ENCODE measurements at regions not wholly inside any gene's neighbourhood (a gene's known extent, or its start where the extent isn't known, plus 50 kb on each side); places are given as distances from the start of the nearest gene placed in this dataset.

DNA sequence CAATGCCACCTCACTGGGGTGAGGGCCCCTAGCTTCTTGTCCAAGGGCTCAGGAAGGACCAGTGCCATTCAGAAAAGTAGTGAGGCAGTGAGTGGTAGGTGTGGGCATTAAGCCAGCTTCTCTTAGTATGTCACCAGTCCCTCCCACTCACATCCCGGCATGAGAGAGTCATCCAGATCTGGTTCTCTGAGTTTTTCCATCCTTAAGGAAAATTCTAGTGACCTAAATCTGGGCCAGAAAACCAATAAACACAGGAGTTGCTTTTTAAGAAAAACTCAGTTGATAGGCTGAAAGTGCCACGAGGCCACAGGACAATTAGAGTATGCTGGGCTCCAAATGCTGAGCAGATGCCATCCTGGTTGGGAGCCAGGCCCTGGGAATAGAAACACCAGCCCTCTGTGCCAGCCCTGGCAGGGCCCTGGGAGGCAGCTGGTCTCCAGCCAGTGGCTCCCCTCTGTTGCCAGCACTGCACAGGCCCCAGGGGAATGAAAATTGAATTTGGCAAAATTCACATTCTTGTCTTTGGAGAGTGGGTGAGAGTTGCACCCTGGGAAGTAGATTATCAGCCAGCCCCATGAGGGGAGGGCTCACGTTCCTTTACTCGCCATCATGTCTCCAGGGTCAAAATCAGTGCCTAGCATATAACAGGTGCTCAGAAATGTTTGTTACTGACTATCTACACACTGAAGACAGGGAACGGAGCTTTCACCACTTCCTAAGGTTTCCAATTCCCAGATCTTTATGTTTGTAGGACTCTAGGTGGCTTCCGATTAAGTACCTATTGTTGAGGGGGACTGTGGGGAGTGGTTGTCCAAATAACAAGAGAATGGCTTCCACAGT, 52.8 kb downstream of the FAM43A start:
- intact Hi-C loops (cut with DNase I; ENCODE audit: low total_unique reads) (no loop called here), in situ Hi-C loops (cut with MboI; ENCODE audit: low pct_ligation_motif_present in 1 of 4, low pct_unique_long_range_greater_than_20kb in 1 of 4, low sequenced_read_pairs in 3 of 4) (no loop called here)
- Histone ChIP-seq H3K4me1 (peaks cover 0 to 8% (median 0%) of the 10 kb centered on the region in 4 donors), H3K9me3 (peaks cover 0 to 8% of the 10 kb centered on the region in 2 donors), H3K27me3 (peaks cover 3% of the 10 kb centered on the region), H3K4me3 (no peak overlapping the region), H3K27ac (no peak overlapping the region), H3K36me3 (no peaks in the 10 kb centered on the region)
- TF ChIP-seq POLR2A (IDR thresholded peaks at IDR 0.05) = no peak
- no peak for TF ChIP-seq POLR2AphosphoS5 (IDR thresholded peaks at IDR 0.05)
- TF ChIP-seq, protein P1, sequence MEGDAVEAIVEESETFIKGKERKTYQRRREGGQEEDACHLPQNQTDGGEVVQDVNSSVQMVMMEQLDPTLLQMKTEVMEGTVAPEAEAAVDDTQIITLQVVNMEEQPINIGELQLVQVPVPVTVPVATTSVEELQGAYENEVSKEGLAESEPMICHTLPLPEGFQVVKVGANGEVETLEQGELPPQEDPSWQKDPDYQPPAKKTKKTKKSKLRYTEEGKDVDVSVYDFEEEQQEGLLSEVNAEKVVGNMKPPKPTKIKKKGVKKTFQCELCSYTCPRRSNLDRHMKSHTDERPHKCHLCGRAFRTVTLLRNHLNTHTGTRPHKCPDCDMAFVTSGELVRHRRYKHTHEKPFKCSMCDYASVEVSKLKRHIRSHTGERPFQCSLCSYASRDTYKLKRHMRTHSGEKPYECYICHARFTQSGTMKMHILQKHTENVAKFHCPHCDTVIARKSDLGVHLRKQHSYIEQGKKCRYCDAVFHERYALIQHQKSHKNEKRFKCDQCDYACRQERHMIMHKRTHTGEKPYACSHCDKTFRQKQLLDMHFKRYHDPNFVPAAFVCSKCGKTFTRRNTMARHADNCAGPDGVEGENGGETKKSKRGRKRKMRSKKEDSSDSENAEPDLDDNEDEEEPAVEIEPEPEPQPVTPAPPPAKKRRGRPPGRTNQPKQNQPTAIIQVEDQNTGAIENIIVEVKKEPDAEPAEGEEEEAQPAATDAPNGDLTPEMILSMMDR (IDR thresholded peaks at IDR 0.05) = no peak
- no peak for TF ChIP-seq EP300 (IDR thresholded peaks at IDR 0.05; ENCODE audit: low read depth)
- 76% methylated on average over 6 of the region's 6 CpGs; no CpG with 5 or more reads in 1 of the 2 donors for WGBS, 2 donors (ENCODE audit: low coverage in 1 of 2)
- DNase-seq = no peak

DNA sequence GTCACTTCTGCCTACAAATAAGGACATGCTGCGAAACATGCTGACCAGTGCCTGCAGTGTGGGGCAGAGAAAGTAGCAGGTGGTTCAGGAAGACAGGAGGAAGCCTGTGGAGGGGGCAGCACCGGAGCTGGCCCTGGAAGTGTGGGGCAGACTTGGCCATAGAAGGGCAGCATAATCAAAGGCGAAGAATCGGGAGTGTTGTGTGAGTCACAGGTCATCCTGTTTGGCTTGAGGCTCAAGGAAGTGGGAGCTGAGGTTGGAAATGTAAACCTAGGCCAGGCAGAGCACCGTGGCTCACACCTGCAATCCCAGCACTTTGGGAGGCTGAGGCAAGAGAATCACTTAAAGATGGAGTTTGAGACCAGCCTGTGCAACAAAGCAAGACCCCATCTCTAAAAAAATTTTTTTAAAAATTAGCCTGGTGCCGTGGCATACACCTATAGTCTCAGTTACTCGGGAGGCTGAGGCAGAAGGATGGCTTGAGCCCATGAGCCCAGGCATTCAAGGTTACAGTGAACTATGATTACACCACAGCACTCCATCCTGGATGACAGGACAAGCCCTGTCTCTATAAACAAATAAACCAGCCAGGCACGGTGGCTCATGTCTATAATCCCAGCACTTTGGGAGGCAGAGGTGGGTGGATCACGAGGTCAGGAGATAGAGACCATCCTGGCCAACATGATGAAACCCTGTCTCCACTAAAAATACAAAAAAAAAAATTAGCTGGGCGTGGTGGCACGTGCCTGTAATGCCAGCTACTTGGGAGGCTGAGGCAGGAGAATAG, 54.0 kb downstream of the FAM43A start:
- intact Hi-C loops (cut with DNase I; ENCODE audit: low total_unique reads) = no loop called here
- no peak overlapping the region for H3K4me3 ChIP-seq
- H3K9me3 ChIP-seq = peaks cover 0 to 7% of the 10 kb centered on the region in 2 donors
- in situ Hi-C loops (cut with MboI; ENCODE audit: low pct_ligation_motif_present in 1 of 4, low pct_unique_long_range_greater_than_20kb in 1 of 4, low sequenced_read_pairs in 3 of 4) = no loop called here
- no peak overlapping the region for H3K27ac ChIP-seq
- TF ChIP-seq POLR2A (IDR thresholded peaks at IDR 0.05) = no peak
- TF ChIP-seq, protein P1 (IDR thresholded peaks at IDR 0.05) = no peak
- TF ChIP-seq POLR2AphosphoS5 (IDR thresholded peaks at IDR 0.05) = no peak
- no peak for TF ChIP-seq EP300 (IDR thresholded peaks at IDR 0.05; ENCODE audit: low read depth)
- peaks cover 0 to 8% (median 0%) of the 10 kb centered on the region in 4 donors for H3K4me1 ChIP-seq
- no peak for DNase-seq
- H3K27me3 ChIP-seq = peaks cover 3% of the 10 kb centered on the region
- H3K36me3 ChIP-seq = no peaks in the 10 kb centered on the region
- WGBS, 2 donors (ENCODE audit: low coverage in 1 of 2) = 69% methylated on average over 4 to 11 of the region's 11 CpGs

DNA sequence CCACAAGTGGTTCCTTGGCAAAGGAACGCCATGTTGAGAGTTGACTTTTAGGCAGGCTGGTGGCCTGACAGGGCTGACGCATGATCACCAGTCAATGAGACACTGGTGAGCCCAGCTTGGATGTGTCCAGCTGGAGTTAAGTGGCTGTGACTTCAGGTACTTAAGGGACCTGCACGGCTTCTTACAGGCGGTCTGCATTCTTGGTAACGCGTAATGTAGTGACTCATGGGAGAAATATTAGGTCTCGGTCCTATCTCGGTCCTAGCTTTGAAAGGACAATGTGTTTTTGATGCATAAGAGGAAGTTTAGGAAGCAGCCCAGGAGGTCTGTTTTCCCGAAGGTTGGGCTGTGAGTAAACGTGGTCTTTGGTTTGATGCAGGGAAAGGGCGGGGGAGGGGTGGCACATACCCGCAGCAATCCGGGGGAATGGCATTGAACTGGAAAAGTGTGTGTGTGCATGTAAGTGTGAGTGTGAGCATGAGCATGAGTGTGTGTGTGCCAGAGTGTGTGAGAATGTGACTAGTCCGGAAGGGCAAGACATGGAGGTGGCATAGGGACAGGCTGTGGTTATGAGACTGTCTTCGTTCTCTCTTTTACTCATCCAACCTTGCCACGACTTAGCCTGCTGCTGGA, 55.3 kb downstream of the FAM43A start:
- TF ChIP-seq, protein P1 (IDR thresholded peaks at IDR 0.05) = no peak
- TF ChIP-seq EP300 (IDR thresholded peaks at IDR 0.05; ENCODE audit: low read depth) = no peak
- TF ChIP-seq POLR2A (IDR thresholded peaks at IDR 0.05) = no peak
- no peak for TF ChIP-seq POLR2AphosphoS5 (IDR thresholded peaks at IDR 0.05)
- in situ Hi-C loops (cut with MboI; ENCODE audit: low pct_ligation_motif_present in 1 of 4, low pct_unique_long_range_greater_than_20kb in 1 of 4, low sequenced_read_pairs in 3 of 4) (no loop called here), intact Hi-C loops (cut with DNase I; ENCODE audit: low total_unique reads) (no loop called here)
- Histone ChIP-seq H3K27me3 (peaks cover 3% of the 10 kb centered on the region), H3K27ac (no peak overlapping the region), H3K4me3 (no peak overlapping the region), H3K9me3 (no peaks in the 10 kb centered on the region), H3K36me3 (no peaks in the 10 kb centered on the region), H3K4me1 (peaks cover 0 to 14% (median 0%) of the 10 kb centered on the region in 4 donors)
- no peak for DNase-seq
- 49 to 58% methylated on average over 7 to 16 of the region's 16 CpGs for WGBS, 2 donors (ENCODE audit: low coverage in 1 of 2)

DNA sequence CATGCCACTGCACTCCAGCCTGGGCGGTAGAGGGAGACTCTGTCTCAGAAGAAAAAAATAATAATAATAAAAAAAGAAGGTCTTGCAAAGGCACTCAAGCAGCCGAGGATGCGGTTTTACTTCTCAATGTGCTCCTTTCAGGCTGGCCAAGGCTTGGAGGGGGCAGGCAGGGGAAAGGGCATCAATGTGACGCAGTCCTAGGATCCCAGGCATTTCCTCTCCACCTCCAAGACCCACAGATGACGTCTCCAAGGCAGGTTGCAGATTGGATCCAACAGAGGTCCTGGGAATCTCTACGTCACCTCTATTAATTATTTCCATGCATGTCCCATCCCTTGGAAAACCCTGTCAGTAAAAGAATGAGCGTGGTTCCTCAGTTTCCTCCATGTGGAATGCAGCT, 56.2 kb downstream of the FAM43A start:
- in situ Hi-C loops (cut with MboI; ENCODE audit: low pct_ligation_motif_present in 1 of 4, low pct_unique_long_range_greater_than_20kb in 1 of 4, low sequenced_read_pairs in 3 of 4) = no loop called here
- Histone ChIP-seq H3K9me3 (no peaks in the 10 kb centered on the region), H3K4me1 (peaks cover 0 to 14% (median 0%) of the 10 kb centered on the region in 4 donors), H3K27me3 (peaks cover 3% of the 10 kb centered on the region), H3K36me3 (no peaks in the 10 kb centered on the region), H3K4me3 (no peak overlapping the region), H3K27ac (no peak overlapping the region)
- DNase-seq = no peak
- intact Hi-C loops (cut with DNase I; ENCODE audit: low total_unique reads) = no loop called here
- no peak for TF ChIP-seq POLR2A (IDR thresholded peaks at IDR 0.05)
- 71 to 100% methylated on average over 3 to 7 of the region's 7 CpGs for WGBS, 2 donors (ENCODE audit: low coverage in 1 of 2)

Data from transverse colon (tissue), 4 donors.